Lung (tissue), 11 donors: ENCODE measurements at regions not wholly inside any gene's neighbourhood (a gene's known extent, or its start where the extent isn't known, plus 50 kb on each side); places are given as distances from the start of the nearest gene placed in this dataset.
A peak's percentile ranks its signal among the peaks of the same experiment; 100 is the strongest.

Experiments used
- ATAC-seq: fragments of 200-7000 bp; cut with Tn5 transposase; one replicate; pipeline ENCODE4 v1.9.1; 2020; ENCODE audit warnings: moderate number of reproducible peaks; ENCODE audit not compliant: insufficient read depth, low FRiP score
- DNase-seq, 3 donors: peaks; one replicate each; pipeline ENCODE4 v3.0.0-alpha.2; 2013 to 2017
- H3K27ac ChIP-seq, 2 donors: one replicate each; pipeline ENCODE4 v1.5.1; 2013; ENCODE audit warnings: mild to moderate bottlenecking in 2 of 2, moderate library complexity in 2 of 2, control low read depth in 1 of 2, inconsistent platforms in 1 of 2, low read depth in 1 of 2, low read length in 1 of 2
- H3K27me3 ChIP-seq, 3 donors: one replicate each; pipeline ENCODE4 v1.5.1; 2013; ENCODE audit warnings: low read length in 2 of 3; ENCODE audit not compliant: control insufficient read depth in 3 of 3, insufficient read depth in 3 of 3
- H3K36me3 ChIP-seq, 4 donors: one replicate each; pipeline ENCODE4 v1.5.1; 2013; ENCODE audit warnings: low read length in 4 of 4, mild to moderate bottlenecking in 1 of 4, moderate library complexity in 1 of 4; ENCODE audit not compliant: control insufficient read depth in 4 of 4, insufficient read depth in 4 of 4
- H3K4me1 ChIP-seq, 5 donors: one replicate each; pipeline ENCODE4 v1.5.1; 2013; ENCODE audit warnings: low read length in 5 of 5, mild to moderate bottlenecking in 2 of 5, moderate library complexity in 1 of 5; ENCODE audit not compliant: control insufficient read depth in 5 of 5, insufficient read depth in 5 of 5
- H3K4me3 ChIP-seq: one replicate; pipeline ENCODE4 v1.5.1; 2013; ENCODE audit warnings: mild to moderate bottlenecking, control low read depth, moderate library complexity
- H3K9ac ChIP-seq, 2 donors: one replicate each; pipeline ENCODE4 v1.5.1; 2013; ENCODE audit warnings: low read length in 2 of 2, control low read depth in 1 of 2; ENCODE audit not compliant: insufficient read depth in 1 of 2
- H3K9me3 ChIP-seq, 4 donors: one replicate each; pipeline ENCODE4 v1.5.1; 2013; ENCODE audit warnings: low read length in 3 of 4, mild to moderate bottlenecking in 1 of 4, moderate library complexity in 1 of 4; ENCODE audit not compliant: control insufficient read depth in 4 of 4, insufficient read depth in 3 of 4
- WGBS, 2 donors: extraction: QIAGEN DNeasy Blood & Tissue Kit; methylation state at CpG; one replicate each; pipeline ENCODE4 v1.1.7; 2013; 5-methylcytosine and 5-hydroxymethylcytosine counted together
- TF ChIP-seq, protein P1 (sequence below): IDR thresholded peaks from 2 replicates; pipeline ENCODE4 v1.5.1; 2012; ENCODE audit warnings: mild to moderate bottlenecking; ENCODE audit errors: control extremely low read depth, extremely low read depth
- donor health status: control.
- donor health status: control.
- donor health status: Bipolar disorder and iron deficiency.
- donor health status: healthy.
- donor health status: DM: yes; HTN: yes; CAD: no.

DNA sequence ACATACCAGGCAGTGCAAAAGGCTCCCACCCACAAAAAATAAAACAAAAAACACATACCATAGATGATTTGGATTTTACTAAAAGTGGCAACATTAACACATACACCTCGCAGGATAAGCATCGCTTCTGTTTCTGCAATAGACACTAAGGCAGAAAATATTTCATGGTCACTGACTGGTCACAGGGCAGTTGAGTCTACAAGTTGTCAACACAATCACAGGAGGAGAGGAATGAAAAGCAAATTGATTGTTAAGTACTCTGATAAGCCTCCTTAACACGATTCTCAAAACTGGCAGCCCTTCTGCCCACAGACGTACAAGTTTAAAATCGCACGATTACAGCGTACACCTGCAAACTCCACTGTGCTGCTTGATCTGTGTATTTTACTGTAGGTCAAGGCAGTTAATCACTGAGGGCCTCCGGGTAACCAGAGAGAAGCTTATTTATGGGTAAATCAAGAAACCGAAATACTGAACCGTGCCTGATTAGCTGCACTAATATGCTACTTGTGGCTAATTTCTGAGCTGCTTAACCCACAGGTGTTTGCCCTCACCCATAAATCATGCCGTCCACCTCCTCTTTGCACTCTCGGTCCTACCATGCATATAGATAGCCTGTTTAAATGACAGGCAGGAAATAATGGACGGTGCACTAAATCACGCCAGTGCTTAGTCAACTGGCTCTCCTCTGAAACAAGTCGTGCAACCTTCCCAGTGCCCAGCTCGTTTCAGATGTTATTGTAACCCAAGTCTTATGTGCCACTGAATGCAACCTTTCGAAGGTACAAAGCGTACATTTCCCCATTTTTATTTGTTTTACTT is 659.4 kb upstream of the ADAMTS16 start:
- DNase-seq (peak in 1 of 3 donors; percentile 3), ATAC-seq (peak; percentile 34)
- WGBS, 2 donors = 56 to 71% methylated on average over 18 of the region's 18 CpGs

DNA sequence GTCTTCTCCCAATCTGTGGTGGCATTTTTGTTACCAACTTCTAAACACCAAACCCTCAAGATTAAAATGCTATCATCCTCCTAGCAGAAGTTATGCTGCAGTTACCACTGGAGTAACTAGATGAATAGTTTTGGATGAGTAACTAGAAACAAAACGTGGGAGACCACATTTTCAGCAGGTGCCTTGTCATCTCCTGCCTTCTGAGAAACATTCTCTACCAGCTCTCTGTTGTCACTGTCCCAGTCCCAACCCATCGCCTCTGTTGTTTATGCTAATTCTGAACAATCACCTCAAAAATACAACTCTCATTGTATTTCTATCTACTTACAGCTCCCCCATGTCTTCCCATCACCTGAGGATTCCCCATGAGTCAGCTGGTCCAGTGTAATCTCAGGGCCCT is 652.5 kb upstream of the ADAMTS16 start:
- Histone ChIP-seq H3K4me1 (no peaks in the 10 kb centered on the region), H3K4me3 (no peak overlapping the region), H3K9me3 (no peaks in the 10 kb centered on the region), H3K27ac (no peak overlapping the region), H3K9ac (no peak overlapping the region), H3K27me3 (no peaks in the 10 kb centered on the region), H3K36me3 (no peaks in the 10 kb centered on the region)
- no peak for DNase-seq
- TF ChIP-seq, protein P1, sequence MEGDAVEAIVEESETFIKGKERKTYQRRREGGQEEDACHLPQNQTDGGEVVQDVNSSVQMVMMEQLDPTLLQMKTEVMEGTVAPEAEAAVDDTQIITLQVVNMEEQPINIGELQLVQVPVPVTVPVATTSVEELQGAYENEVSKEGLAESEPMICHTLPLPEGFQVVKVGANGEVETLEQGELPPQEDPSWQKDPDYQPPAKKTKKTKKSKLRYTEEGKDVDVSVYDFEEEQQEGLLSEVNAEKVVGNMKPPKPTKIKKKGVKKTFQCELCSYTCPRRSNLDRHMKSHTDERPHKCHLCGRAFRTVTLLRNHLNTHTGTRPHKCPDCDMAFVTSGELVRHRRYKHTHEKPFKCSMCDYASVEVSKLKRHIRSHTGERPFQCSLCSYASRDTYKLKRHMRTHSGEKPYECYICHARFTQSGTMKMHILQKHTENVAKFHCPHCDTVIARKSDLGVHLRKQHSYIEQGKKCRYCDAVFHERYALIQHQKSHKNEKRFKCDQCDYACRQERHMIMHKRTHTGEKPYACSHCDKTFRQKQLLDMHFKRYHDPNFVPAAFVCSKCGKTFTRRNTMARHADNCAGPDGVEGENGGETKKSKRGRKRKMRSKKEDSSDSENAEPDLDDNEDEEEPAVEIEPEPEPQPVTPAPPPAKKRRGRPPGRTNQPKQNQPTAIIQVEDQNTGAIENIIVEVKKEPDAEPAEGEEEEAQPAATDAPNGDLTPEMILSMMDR = no peak
- ATAC-seq = no peak
- 74 to 75% methylated on average over 2 of the region's 2 CpGs for WGBS, 2 donors

More for the DNA sequence above, 659.4 kb upstream of the ADAMTS16 start:
- no peaks in the 10 kb centered on the region for H3K4me1 ChIP-seq
- TF ChIP-seq, protein P1 = no peak
- no peak overlapping the region for H3K9ac ChIP-seq
- peaks cover 0 to 3% (median 0%) of the 10 kb centered on the region in 4 donors for H3K9me3 ChIP-seq
- H3K27me3 ChIP-seq = no peaks in the 10 kb centered on the region
- H3K36me3 ChIP-seq = no peaks in the 10 kb centered on the region
- no peak overlapping the region for H3K4me3 ChIP-seq
- no peak overlapping the region for H3K27ac ChIP-seq

DNA sequence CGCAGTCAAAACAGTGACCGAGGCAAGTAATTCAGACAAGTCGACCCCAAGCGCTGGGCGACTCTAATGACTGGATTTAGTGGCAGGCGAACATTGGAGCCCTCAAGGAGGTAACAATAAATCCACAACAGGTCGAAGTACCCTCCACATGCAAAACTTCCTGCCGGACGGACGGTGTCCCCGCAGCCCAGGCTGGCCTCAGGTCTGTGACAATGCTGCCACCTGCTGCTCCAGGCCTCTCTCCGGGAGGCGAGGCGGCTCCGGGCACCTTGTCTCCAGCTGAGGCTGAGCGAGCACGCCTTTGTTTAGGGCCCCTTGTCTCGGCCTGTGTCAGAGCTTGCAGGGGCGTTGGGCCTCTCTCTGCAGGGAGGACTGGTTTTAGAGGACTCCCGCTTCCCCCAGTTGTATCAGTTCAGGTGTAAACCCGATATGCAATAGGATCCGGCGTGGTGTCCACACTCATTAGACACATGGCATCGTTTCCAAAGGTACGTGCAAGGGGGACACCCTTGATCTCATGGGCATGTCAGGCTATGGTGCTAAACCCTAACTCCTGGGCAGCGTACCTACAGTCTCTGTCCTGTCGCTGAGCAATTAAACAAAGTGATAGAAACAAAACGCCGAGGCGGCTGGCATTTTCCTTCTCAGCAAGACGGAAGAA is 628.0 kb upstream of the ADAMTS16 start:
- Histone ChIP-seq H3K9ac (no peak overlapping the region), H3K4me3 (no peak overlapping the region), H3K27ac (no peak overlapping the region), H3K36me3 (no peaks in the 10 kb centered on the region), H3K4me1 (peaks cover 0 to 3% (median 0%) of the 10 kb centered on the region in 5 donors), H3K9me3 (peaks cover 0 to 3% (median 0%) of the 10 kb centered on the region in 4 donors), H3K27me3 (no peaks in the 10 kb centered on the region)
- ATAC-seq (peak; percentile 60), DNase-seq (peak; percentile 47 to 63 (median 63))
- TF ChIP-seq, protein P1 = no peak
- WGBS, 2 donors = 40 to 49% methylated on average over 31 of the region's 31 CpGs
